ENCODE measurements at regions not wholly inside any gene's neighbourhood (a gene's known extent, or its start where the extent isn't known, plus 50 kb on each side); places are given as distances from the start of the nearest gene placed in this dataset.

DNA sequence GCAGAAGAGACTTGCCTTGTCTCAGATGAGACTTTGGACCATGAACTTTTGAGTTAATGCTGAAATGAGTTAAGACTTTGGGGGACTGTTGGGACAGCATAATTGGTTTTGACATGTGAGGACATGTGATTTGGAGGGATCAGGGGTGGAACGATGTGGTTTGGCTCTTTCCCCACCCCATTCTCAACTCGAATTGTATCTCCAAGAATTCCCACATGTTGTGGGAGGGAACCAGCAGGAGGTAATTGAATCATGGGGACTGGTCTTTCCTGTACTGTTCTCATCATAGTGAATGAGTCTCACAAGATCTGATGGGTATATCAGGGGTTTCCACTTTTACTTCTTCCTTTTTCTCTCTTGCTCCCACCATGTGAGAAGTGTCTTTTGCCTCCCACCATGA, 229.7 kb upstream of the KCND2 start:
- no CpG with 5 or more reads among the region's 2 CpGs for WGBS (ENCODE audit: insufficient coverage)
- no peaks in the 10 kb centered on the region for H3K4me1 ChIP-seq (ENCODE audit: control insufficient read depth, insufficient read depth, low read length)
- H3K9me3 ChIP-seq (ENCODE audit: control insufficient read depth, insufficient read depth, low read length), result peaks cover 8% of the 10 kb centered on the region
- Mint-ChIP-seq H3K9me3 (peaks cover 13 to 14% of the 10 kb centered on the region in 2 donors), H3K27ac (no peak overlapping the region), H3K4me3 (no peak overlapping the region), H3K36me3 (peaks cover 6% of the 10 kb centered on the region), H3K27me3 (ENCODE audit: low read depth in 2 of 2) (no peaks in the 10 kb centered on the region), H3K4me1 (no peaks in the 10 kb centered on the region)
- intact Hi-C loops (cut with micrococcal nuclease), result no loop called here
- ATAC-seq, result no peak
- H3K27ac ChIP-seq (ENCODE audit: low read length), result no peak overlapping the region
- no peaks in the 10 kb centered on the region for H3K27me3 ChIP-seq (ENCODE audit: control insufficient read depth, insufficient read depth, low read length)
- no peak for DNase-seq
- TF ChIP-seq, protein P1, sequence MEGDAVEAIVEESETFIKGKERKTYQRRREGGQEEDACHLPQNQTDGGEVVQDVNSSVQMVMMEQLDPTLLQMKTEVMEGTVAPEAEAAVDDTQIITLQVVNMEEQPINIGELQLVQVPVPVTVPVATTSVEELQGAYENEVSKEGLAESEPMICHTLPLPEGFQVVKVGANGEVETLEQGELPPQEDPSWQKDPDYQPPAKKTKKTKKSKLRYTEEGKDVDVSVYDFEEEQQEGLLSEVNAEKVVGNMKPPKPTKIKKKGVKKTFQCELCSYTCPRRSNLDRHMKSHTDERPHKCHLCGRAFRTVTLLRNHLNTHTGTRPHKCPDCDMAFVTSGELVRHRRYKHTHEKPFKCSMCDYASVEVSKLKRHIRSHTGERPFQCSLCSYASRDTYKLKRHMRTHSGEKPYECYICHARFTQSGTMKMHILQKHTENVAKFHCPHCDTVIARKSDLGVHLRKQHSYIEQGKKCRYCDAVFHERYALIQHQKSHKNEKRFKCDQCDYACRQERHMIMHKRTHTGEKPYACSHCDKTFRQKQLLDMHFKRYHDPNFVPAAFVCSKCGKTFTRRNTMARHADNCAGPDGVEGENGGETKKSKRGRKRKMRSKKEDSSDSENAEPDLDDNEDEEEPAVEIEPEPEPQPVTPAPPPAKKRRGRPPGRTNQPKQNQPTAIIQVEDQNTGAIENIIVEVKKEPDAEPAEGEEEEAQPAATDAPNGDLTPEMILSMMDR (IDR thresholded peaks at IDR 0.05), result no peak
- no peaks in the 10 kb centered on the region for H3K36me3 ChIP-seq (ENCODE audit: control insufficient read depth, insufficient read depth, low read length)
- no peak overlapping the region for H3K4me3 ChIP-seq (ENCODE audit: low read length)

DNA sequence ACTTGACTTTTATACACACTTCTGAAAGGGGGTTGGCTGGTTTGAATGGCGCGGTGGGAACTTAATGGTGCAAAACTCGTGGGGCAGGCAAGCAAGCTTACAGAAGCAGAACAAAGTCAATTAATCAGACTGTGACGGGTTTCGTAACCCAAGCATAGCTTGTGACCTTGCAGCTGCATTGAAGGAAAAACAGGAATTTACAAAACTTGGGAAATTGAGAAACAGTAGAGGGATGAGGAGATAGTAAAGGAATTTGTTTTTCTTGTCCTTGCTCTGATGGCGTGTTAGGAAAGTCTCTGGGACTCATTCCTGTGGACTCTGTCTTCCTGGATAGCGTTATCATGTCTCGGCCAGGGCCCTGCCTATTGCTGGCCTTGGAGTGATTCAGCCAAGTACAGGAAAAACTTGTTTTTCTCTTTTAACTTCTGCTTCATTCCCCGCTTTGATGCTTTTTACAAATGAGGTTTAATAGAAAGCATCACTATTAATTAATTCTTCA, 220.0 kb upstream of the KCND2 start:
- H3K27me3 ChIP-seq (ENCODE audit: control insufficient read depth, insufficient read depth, low read length), result no peaks in the 10 kb centered on the region
- 78% methylated on average over 9 of the region's 9 CpGs for WGBS (ENCODE audit: insufficient coverage)

DNA sequence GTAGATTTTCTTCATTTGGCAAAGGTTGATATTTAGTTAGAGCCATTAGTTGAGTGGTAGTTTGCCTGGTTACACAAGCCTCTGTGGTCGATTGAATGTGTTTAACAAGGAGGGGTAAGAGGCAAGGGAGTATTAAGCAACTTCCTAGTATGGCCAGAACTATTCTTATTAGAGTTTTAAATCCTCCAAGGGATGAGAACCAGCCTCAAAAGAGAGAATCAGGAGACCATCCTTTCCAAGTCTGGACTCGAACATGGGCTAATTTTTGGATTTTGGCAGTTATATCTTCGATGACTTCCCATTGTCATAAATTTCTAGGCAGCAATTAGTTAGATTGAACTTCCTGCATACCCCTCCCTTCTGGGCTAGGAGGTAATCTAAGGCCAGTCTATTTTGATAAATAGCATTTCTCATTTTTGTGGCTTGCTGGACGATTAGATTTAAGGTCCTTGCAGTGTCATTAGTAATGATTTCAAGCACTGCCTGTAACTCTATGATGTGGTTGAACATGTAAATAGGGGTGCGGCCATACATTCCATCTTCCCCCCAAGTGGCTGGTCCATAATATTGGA, 219.5 kb upstream of the KCND2 start:
- ATAC-seq, result no peak
- Histone ChIP-seq H3K36me3 (ENCODE audit: control insufficient read depth, insufficient read depth, low read length) (no peaks in the 10 kb centered on the region), H3K27me3 (ENCODE audit: control insufficient read depth, insufficient read depth, low read length) (no peaks in the 10 kb centered on the region), H3K27ac (ENCODE audit: low read length) (no peak overlapping the region), H3K9me3 (ENCODE audit: control insufficient read depth, insufficient read depth, low read length) (peaks cover 19% of the 10 kb centered on the region), H3K4me3 (ENCODE audit: low read length) (no peak overlapping the region), H3K4me1 (ENCODE audit: control insufficient read depth, insufficient read depth, low read length) (no peaks in the 10 kb centered on the region)
- Mint-ChIP-seq H3K36me3 (no peaks in the 10 kb centered on the region), H3K27ac (no peak overlapping the region), H3K4me3 (no peak overlapping the region), H3K27me3 (ENCODE audit: low read depth in 2 of 2) (no peaks in the 10 kb centered on the region), H3K4me1 (no peaks in the 10 kb centered on the region), H3K9me3 (peaks cover 5 to 9% of the 10 kb centered on the region in 2 donors)
- intact Hi-C loops (cut with micrococcal nuclease), result no loop called here
- DNase-seq, result no peak
- 21% methylated on average over 4 of the region's 5 CpGs for WGBS (ENCODE audit: insufficient coverage)
- TF ChIP-seq, protein P1 (IDR thresholded peaks at IDR 0.05), result no peak

More for the DNA sequence above, 220.0 kb upstream of the KCND2 start:
- intact Hi-C loops (cut with micrococcal nuclease), result no loop called here
- Mint-ChIP-seq H3K36me3 (no peaks in the 10 kb centered on the region), H3K4me3 (no peak overlapping the region), H3K9me3 (peaks cover 5 to 9% of the 10 kb centered on the region in 2 donors), H3K27me3 (ENCODE audit: low read depth in 2 of 2) (no peaks in the 10 kb centered on the region), H3K4me1 (no peaks in the 10 kb centered on the region), H3K27ac (no peak overlapping the region)
- DNase-seq (no peak), ATAC-seq (no peak)
- H3K4me3 ChIP-seq (ENCODE audit: low read length), result no peak overlapping the region
- H3K4me1 ChIP-seq (ENCODE audit: control insufficient read depth, insufficient read depth, low read length), result no peaks in the 10 kb centered on the region
- TF ChIP-seq, protein P1 (IDR thresholded peaks at IDR 0.05), result no peak
- no peak overlapping the region for H3K27ac ChIP-seq (ENCODE audit: low read length)
- H3K36me3 ChIP-seq (ENCODE audit: control insufficient read depth, insufficient read depth, low read length), result no peaks in the 10 kb centered on the region
- peaks cover 17% of the 10 kb centered on the region for H3K9me3 ChIP-seq (ENCODE audit: control insufficient read depth, insufficient read depth, low read length)

All from natural killer cell (primary cell).